Heart left ventricle (tissue), 13 donors: ENCODE measurements at regions not wholly inside any gene's neighbourhood (a gene's known extent, or its start where the extent isn't known, plus 50 kb on each side); places are given as distances from the start of the nearest gene placed in this dataset.
"Not testable (repeated sequence)": the region's sequence is repeated elsewhere in the genome, so short reads cannot be mapped to it uniquely, and the experiment has no call there.

ENCODE experiments used
- CTCF ChIP-seq, 12 donors: fragments of 200-600 bp; sonication (generic) in 4 of 12; IDR thresholded peaks; one replicate each; pipeline versions ENCODE4 v1.5.0 to v1.8.0; 2018 to 2022; ENCODE audit warnings: antibody characterized with exemption in 12 of 12, mild to moderate bottlenecking in 5 of 12
- POLR2A ChIP-seq, 2 donors: fragments of 450-650 bp; IDR thresholded peaks; one replicate each; pipeline ENCODE4 v1.6.1; 2017; ENCODE audit warnings: antibody characterized with exemption in 2 of 2, mild to moderate bottlenecking in 2 of 2, moderate library complexity in 2 of 2
- donor health status: ischemic (EF 13 %, LVEDD 7.1; RV severe dilation, severe dysfunction).
- donor health status: DM: no; HTN: yes; CAD: no.
- donor health status: DM: no; HTN: no; CAD: no.
- donor health status: ischemic (EF 25% LVEDD 6.9; RV normal size, moderate dysfunction).
- donor health status: ischemic (EF 25% LVEDD 5.7; RV mildly dilated, moderate dysfunction).
- donor health status: ischemic (EF 35%, LVEDD 5.7; RV mildly dilated, moderate dysfunction).
- donor health status: nonischemic (EF 11% LVEDD 7.7; RV severe dilation, severe dysfunction).
- donor health status: DM: yes; HTN: yes; CAD: no.
- donor health status: PGD.
- donor health status: ischemic (EF 29% LVEDD 5.4; RV normal size, mild dysfunction).
- donor health status: nonischemic (EF 23%, LVEDD 6.1; RV moderate dilation, normal function).

- not testable (repeated sequence) for TF ChIP-seq POLR2A, CTCF (IDR thresholded peaks at IDR 0.05)
Measured at GRCh38 chr1:143855867-143856266, 115.9 kb downstream of the FAM72C start.
